Superior temporal gyrus (tissue), 1 donor: ENCODE measurements at regions not wholly inside any gene's neighbourhood (a gene's known extent, or its start where the extent isn't known, plus 50 kb on each side); places are given as distances from the start of the nearest gene placed in this dataset.
"Not testable (repeated sequence)": the region's sequence is repeated elsewhere in the genome, so short reads cannot be mapped to it uniquely, and the experiment has no call there.

ENCODE experiments used
- DNase-seq: peaks from one replicate; pipeline ENCODE4 v3.0.0-alpha.2; 2016; ENCODE audit errors: extremely low spot score

GRCh38 chr2:166381-166780 lies 97.5 kb downstream of the SH3YL1 start:
- DNase-seq = no peak

DNA sequence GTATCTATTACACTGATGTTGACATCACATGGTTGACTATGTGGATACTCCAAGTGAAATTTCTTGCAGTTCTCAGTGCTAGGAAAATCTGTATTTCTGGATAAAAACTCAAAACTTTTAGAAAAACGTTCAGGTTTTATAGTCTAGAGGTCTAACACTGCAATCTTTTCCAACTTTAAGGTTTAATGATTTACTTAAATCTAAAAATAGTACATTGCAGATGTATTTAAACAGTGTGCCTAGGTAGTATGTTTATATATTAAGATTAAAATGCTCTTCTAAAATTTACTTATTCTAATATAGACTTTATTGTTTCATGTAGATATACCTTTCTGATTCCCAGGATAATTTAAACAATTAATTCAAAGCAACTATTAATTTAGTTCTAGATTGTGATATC lies 98.3 kb downstream of the SH3YL1 start:
- no peak for DNase-seq

- no peak for DNase-seq
Observed at GRCh38 chr2:162473-163382, 101.1 kb downstream of the SH3YL1 start.

GRCh38 chr2:161729-162128 lies 102.1 kb downstream of the SH3YL1 start:
- DNase-seq = no peak

GRCh38 chr2:151553-152334 lies 105.4 kb upstream of the FAM110C start:
- DNase-seq = no peak

- DNase-seq = no peak
Observed at GRCh38 chr2:145407-145806, 99.1 kb upstream of the FAM110C start.

DNA sequence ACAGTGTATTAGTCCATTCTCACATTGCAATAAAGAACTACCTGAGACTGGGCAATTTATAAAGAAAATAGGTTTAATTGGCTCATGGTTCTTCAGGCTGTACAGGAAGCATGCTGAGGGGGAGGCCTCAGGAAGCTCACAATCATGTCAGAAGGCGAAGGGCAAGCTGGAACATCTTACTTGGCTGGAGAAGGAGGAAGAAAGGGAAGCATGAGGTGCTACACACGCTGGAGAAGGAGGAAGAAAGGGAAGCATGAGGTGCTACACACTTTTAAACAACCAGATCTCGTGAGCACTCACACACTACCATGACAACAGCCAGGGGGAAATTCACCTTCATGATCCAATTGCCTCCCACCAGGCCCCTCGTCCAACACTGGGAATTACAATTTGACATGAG lies 95.3 kb upstream of the FAM110C start:
- DNase-seq = no peak

- DNase-seq = no peak
Observed at GRCh38 chr2:136666-137065, 90.4 kb upstream of the FAM110C start.

GRCh38 chr2:133675-134593 lies 87.6 kb upstream of the FAM110C start:
- DNase-seq = peak; percentile 29

- DNase-seq = not testable (repeated sequence)
Observed at GRCh38 chr2:126769-127168, 80.5 kb upstream of the FAM110C start.

- DNase-seq = peak; percentile 24
Observed at GRCh38 chr2:124241-124880, 78.1 kb upstream of the FAM110C start.

DNA sequence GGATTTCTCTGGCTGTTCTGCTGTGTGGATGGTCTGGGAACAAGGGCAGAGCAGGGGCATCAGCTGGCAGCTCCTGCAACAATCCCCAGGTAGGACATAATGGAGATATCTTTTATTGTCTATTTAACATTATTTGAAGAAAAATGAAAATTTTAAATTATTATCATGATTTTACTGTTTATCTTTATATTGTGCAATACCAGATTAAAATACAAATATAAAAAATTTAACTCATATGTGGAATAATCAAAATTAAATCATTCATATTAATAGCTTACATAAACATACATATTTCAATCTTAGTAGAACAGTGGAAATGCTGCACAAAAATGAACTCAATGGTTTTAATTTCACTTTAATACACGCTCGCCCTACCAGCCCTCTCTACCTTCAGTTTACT lies 70.6 kb upstream of the FAM110C start:
- no peak for DNase-seq

DNA sequence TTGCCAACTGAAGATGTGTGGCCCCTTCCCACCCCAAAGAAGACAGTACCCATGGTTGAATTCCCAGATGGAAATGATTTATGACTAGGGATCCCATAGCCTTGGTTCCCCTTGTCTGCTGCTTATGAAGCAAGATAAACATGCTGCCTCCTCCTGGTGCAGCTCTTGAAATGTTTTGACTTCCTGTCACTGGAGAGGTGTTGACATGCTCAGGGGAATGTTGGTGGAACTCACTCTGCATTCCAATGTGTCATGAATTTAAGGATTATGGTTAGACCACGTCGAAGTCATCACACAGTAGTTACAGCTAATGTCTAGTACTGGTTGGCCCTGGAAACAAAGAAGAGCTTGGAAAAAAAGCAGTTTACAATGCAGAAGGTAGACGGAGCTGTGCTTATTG lies 69.0 kb upstream of the FAM110C start:
- DNase-seq = no peak

- DNase-seq = no peak
Observed at GRCh38 chr2:114616-115015, 68.3 kb upstream of the FAM110C start.

DNA sequence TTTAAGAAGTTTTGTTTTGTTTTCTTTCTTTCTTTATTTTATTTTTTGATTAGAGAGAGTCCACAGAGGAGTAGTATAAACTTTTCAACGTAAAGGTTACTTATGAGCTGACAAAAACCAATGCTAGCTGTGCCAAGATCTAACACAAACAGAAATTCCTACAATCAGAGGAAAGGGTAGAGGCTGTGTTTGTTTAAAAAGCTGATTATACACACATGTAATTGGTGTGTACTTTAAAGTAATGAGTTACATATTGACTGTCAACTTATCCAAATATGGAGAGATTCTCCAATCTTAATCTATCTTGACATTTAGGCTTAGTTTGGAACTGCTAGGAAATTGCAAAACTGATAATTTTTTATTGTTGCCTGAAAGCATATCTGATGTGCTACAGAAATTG lies 63.7 kb upstream of the FAM110C start:
- no peak for DNase-seq

- DNase-seq = no peak
Observed at GRCh38 chr2:108920-109809, 62.9 kb upstream of the FAM110C start.

- no peak for DNase-seq
Observed at GRCh38 chr2:101016-101415, 54.7 kb upstream of the FAM110C start.
